Panc1 (cell line): ENCODE measurements at regions not wholly inside any gene's neighbourhood (a gene's known extent, or its start where the extent isn't known, plus 50 kb on each side); places are given as distances from the start of the nearest gene placed in this dataset.

Source experiments
- ATAC-seq: fragments of 200-7000 bp; cut with Tn5 transposase; 2 replicates; pipeline ENCODE4 v1.9.1; 2020; ENCODE audit warnings: mild to moderate bottlenecking, moderate library complexity
- BruUV-seq: library from RNA; stranded (reverse); fragments of 400-500 nt; replicated peaks from 2 replicates; lab custom pipeline; 2021; lab: Mats Ljungman, UMichigan
- CTCF ChIA-PET: fragments of 300-600 bp; sonication (Branson Sonifier 250); formaldehyde crosslinking; loops from one replicate; lab custom pipeline; 2022; ENCODE audit warnings: antibody characterized with exemption; lab: Charles Lee
- POLR2A ChIA-PET: fragments of 300-600 bp; sonication (Branson Sonifier 250); formaldehyde crosslinking; loops from one replicate; lab custom pipeline; 2022; ENCODE audit warnings: antibody characterized with exemption; lab: Charles Lee
- DNase-seq: peaks from one replicate; pipeline ENCODE4 v3.0.0-alpha.2; 2010; ENCODE audit warnings: low read depth, low spot score
- H3K27ac ChIP-seq: 2 replicates; pipeline ENCODE4 v1.5.1; 2011; ENCODE audit warnings: mild to moderate bottlenecking, low read length, inconsistent platforms
- H3K27me3 ChIP-seq: fragments of 200-500 bp; sonication (Bioruptor generic); 2 replicates; pipeline ENCODE4 v1.6.0; 2014; ENCODE audit warnings: low read length, inconsistent platforms; ENCODE audit not compliant: control insufficient read depth, insufficient read depth
- H3K36me3 ChIP-seq: fragments of 200-500 bp; sonication (Bioruptor generic); 2 replicates; pipeline ENCODE4 v1.5.1; 2014; ENCODE audit warnings: inconsistent platforms, mild to moderate bottlenecking, low read length, moderate library complexity; ENCODE audit not compliant: control insufficient read depth, insufficient read depth
- H3K4me1 ChIP-seq: 2 replicates; pipeline ENCODE4 v1.5.1; 2011; ENCODE audit warnings: inconsistent platforms, mild to moderate bottlenecking, low read length, moderate library complexity; ENCODE audit not compliant: control insufficient read depth, insufficient read depth
- H3K4me3 ChIP-seq, 2 experiments: 2 replicates each; pipeline ENCODE4 v1.5.1; 2011 to 2012; ENCODE audit warnings: low read depth in 2 of 2, low read length in 2 of 2, mild to moderate bottlenecking in 2 of 2, inconsistent platforms in 1 of 2, moderate library complexity in 1 of 2
- H3K9me3 ChIP-seq: fragments of 200-500 bp; sonication (Bioruptor generic); 2 replicates; pipeline ENCODE4 v1.5.1; 2014; ENCODE audit warnings: low read depth, mild to moderate bottlenecking, inconsistent platforms, low read length, moderate library complexity; ENCODE audit not compliant: control insufficient read depth, insufficient read depth
- POLR2AphosphoS5 ChIP-seq: IDR thresholded peaks from 2 replicates; pipeline ENCODE4 v1.6.1; 2012; ENCODE audit warnings: mild to moderate bottlenecking, low read depth, low read length, moderate library complexity
- REST ChIP-seq, 2 experiments: IDR thresholded peaks; 2 replicates each; pipeline ENCODE4 v1.6.1; 2011 to 2012; ENCODE audit warnings: low read depth in 2 of 2, control low read depth in 1 of 2, low read length in 1 of 2, mild to moderate bottlenecking in 1 of 2, moderate library complexity in 1 of 2; ENCODE audit not compliant: insufficient read depth in 1 of 2
- SIN3A ChIP-seq: IDR thresholded peaks from 2 replicates; pipeline ENCODE4 v1.6.1; 2012; ENCODE audit warnings: low read depth, mild to moderate bottlenecking, low read length, moderate library complexity, borderline replicate concordance; ENCODE audit not compliant: insufficient read depth
- TCF7L2 ChIP-seq: IDR thresholded peaks from 2 replicates; pipeline ENCODE4 v1.6.1; 2011; ENCODE audit warnings: mild to moderate bottlenecking, low read depth, low read length, inconsistent platforms
- in situ Hi-C: cut with HindIII; loops from 2 replicates; pipeline ENCODE4 v1.10.0; 2016; ENCODE audit warnings: low sequenced_read_pairs, low pct_unique_long_range_greater_than_20kb
- intact Hi-C: fragments of 100-400 bp; cut with micrococcal nuclease; formaldehyde crosslinking; loops from one replicate; pipeline ENCODE4 v1.10.0; 2022; ENCODE audit not compliant: unreplicated experiment
- TF ChIP-seq, protein P1 (sequence below): fragments of 450-650 bp; IDR thresholded peaks from 2 replicates; pipeline ENCODE4 v1.5.1; 2017; ENCODE audit warnings: mild to moderate bottlenecking

DNA sequence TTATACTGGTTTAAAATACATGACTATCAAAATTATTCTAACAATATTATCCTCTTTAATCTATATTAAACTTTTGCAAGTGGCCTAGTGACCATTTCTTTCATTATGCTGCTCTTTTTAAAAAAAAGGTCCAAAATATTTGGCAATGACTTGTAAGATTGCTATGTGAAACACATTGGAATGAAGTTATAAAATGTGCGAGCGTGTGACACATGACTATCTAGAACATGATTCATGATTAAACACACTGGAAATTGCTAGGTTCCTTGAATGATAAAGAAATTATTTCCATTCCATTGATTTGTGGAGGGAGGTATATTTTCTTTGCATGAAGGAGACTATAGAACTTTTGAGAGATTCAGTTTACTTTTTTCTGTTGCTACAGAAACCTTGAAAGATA is 739.1 kb downstream of the DIAPH3 start:
- no TSS peak for BruUV-seq
- ChIA-PET CTCF (no interaction called here), POLR2A (no interaction called here)
- intact Hi-C loops (no loop called here), in situ Hi-C loops (no loop called here)
- TF ChIP-seq REST (IDR thresholded peaks at IDR 0.05; ENCODE audit: insufficient read depth in 1 of 2, low read depth in 2 of 2, low read length in 1 of 2) (no peak), POLR2AphosphoS5 (no peak), SIN3A (no peak), TCF7L2 (no peak)
- TF ChIP-seq, protein P1, sequence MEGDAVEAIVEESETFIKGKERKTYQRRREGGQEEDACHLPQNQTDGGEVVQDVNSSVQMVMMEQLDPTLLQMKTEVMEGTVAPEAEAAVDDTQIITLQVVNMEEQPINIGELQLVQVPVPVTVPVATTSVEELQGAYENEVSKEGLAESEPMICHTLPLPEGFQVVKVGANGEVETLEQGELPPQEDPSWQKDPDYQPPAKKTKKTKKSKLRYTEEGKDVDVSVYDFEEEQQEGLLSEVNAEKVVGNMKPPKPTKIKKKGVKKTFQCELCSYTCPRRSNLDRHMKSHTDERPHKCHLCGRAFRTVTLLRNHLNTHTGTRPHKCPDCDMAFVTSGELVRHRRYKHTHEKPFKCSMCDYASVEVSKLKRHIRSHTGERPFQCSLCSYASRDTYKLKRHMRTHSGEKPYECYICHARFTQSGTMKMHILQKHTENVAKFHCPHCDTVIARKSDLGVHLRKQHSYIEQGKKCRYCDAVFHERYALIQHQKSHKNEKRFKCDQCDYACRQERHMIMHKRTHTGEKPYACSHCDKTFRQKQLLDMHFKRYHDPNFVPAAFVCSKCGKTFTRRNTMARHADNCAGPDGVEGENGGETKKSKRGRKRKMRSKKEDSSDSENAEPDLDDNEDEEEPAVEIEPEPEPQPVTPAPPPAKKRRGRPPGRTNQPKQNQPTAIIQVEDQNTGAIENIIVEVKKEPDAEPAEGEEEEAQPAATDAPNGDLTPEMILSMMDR: no peak
- ATAC-seq: no peak
- no peak for DNase-seq
- no peak overlapping the region for H3K27ac ChIP-seq
- no peaks in the 10 kb centered on the region for H3K27me3 ChIP-seq
- H3K36me3 ChIP-seq: no peaks in the 10 kb centered on the region
- no peaks in the 10 kb centered on the region for H3K9me3 ChIP-seq
- no peaks in the 10 kb centered on the region for H3K4me1 ChIP-seq
- no peak overlapping the region for H3K4me3 ChIP-seq

GRCh38 chr13:59425211-59425741 is 738.5 kb downstream of the DIAPH3 start:
- ATAC-seq: no peak
- POLR2A ChIA-PET: no interaction called here
- CTCF ChIA-PET: no interaction called here

More at GRCh38 chr13:59425211-59425741, 738.5 kb downstream of the DIAPH3 start:
- no peak overlapping the region for H3K4me3 ChIP-seq
- H3K27ac ChIP-seq: no peak overlapping the region
- H3K36me3 ChIP-seq: no peaks in the 10 kb centered on the region
- in situ Hi-C loops (no loop called here), intact Hi-C loops (no loop called here)
- H3K4me1 ChIP-seq: no peaks in the 10 kb centered on the region
- no peaks in the 10 kb centered on the region for H3K9me3 ChIP-seq
- TF ChIP-seq REST (IDR thresholded peaks at IDR 0.05; ENCODE audit: insufficient read depth in 1 of 2, low read depth in 2 of 2, low read length in 1 of 2) (no peak), POLR2AphosphoS5 (no peak)
- no TSS peak for BruUV-seq
- H3K27me3 ChIP-seq: no peaks in the 10 kb centered on the region
- DNase-seq: no peak
